Testis (tissue), 2 donors: ENCODE measurements at regions not wholly inside any gene's neighbourhood (a gene's known extent, or its start where the extent isn't known, plus 50 kb on each side); places are given as distances from the start of the nearest gene placed in this dataset.

ENCODE experiments used
- CTCF ChIP-seq, 3 experiments: fragments of 450-650 bp in 2 of 3; fragments of 200-600 bp in 1 of 3; sonication (generic) in 1 of 3; IDR thresholded peaks; one replicate each; pipeline ENCODE4 v1.5.1; 2016 to 2019; ENCODE audit warnings: antibody characterized with exemption in 3 of 3, mild to moderate bottlenecking in 2 of 3, moderate library complexity in 1 of 3
- POLR2A ChIP-seq: fragments of 450-650 bp; IDR thresholded peaks from one replicate; pipeline ENCODE4 v1.6.1; 2017; ENCODE audit warnings: antibody characterized with exemption, mild to moderate bottlenecking, moderate library complexity

DNA sequence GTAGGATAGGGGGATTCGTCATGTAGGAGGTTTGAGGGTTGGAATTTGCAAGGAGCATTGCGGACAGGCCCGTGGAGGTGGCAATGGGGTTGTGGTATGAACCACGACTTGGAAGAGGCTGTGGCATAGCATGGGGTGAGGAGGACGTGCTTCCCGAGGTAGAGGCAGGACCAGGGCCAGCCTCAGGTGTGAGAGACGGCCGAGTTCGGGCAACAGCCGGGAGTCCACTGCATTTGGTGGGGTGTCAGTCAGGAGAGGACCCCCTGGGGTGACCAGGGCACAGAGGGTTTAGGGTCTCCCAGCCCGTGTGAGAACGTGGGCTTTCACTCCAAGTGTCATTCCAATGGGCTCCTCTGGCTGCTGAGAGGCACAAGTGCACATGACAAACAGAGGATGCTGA lies 339.0 kb downstream of the EIPR1 start:
- no peak for TF ChIP-seq CTCF (IDR thresholded peaks at IDR 0.05)
- TF ChIP-seq POLR2A, result no peak
